ENCODE measurements at regions not wholly inside any gene's neighbourhood (a gene's known extent, or its start where the extent isn't known, plus 50 kb on each side); places are given as distances from the start of the nearest gene placed in this dataset.

- TF ChIP-seq IRF3 (IDR thresholded peaks at IDR 0.05; ENCODE audit: low read depth, low read length), result no peak
- TF ChIP-seq, protein P1, sequence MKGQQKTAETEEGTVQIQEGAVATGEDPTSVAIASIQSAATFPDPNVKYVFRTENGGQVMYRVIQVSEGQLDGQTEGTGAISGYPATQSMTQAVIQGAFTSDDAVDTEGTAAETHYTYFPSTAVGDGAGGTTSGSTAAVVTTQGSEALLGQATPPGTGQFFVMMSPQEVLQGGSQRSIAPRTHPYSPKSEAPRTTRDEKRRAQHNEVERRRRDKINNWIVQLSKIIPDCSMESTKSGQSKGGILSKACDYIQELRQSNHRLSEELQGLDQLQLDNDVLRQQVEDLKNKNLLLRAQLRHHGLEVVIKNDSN (IDR thresholded peaks at IDR 0.05; ENCODE audit: borderline replicate concordance, low read depth), result no peak
- TF ChIP-seq POLR2AphosphoS5 (IDR thresholded peaks at IDR 0.05; ENCODE audit: low read depth, low read length), result no peak
Observed at GRCh38 chr14:101109981-101110728, 206.6 kb upstream of the RTL1 start.

Measured in SK-N-SH (cell line).